Endothelial cell of umbilical vein (primary cell): ENCODE measurements at regions not wholly inside any gene's neighbourhood (a gene's known extent, or its start where the extent isn't known, plus 50 kb on each side); places are given as distances from the start of the nearest gene placed in this dataset.

ENCODE experiments used
- FOS ChIP-seq: IDR thresholded peaks from 2 replicates; pipeline ENCODE4 v1.6.1; 2011; ENCODE audit warnings: mild to moderate bottlenecking, low read length, moderate library complexity, borderline replicate concordance; ENCODE audit not compliant: insufficient read depth
- TF ChIP-seq, protein P1 (sequence below), 2 donors: IDR thresholded peaks; 1 replicate in 1 of 2; 2 replicates in 1 of 2; pipeline ENCODE4 v1.5.1; 2011; ENCODE audit warnings: low read length in 2 of 2, mild to moderate bottlenecking in 2 of 2, moderate library complexity in 2 of 2, control low read depth in 1 of 2, inconsistent platforms in 1 of 2, low read depth in 1 of 2; ENCODE audit not compliant: insufficient read depth in 1 of 2; ENCODE audit errors: extremely low read depth in 1 of 2

DNA sequence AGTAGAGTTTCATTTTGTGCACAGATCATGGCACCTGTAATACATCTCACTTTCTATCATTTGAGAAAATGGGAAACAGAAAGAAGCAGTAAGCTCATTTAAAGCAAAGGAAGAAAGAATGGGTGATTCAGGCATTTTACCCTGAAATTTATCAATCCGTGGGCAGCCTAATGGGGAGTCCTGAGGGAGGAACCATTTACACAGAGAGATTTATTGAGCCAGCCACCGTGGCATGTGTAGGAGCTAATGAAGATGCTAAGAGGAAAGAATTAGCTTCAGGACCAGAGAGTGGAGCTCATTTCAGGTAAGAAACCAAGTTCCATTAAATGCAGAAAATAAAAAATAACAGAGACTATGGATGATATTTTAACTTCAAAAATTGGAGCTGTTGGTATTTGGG, 443.4 kb upstream of the COBL start:
- TF ChIP-seq, protein P1, sequence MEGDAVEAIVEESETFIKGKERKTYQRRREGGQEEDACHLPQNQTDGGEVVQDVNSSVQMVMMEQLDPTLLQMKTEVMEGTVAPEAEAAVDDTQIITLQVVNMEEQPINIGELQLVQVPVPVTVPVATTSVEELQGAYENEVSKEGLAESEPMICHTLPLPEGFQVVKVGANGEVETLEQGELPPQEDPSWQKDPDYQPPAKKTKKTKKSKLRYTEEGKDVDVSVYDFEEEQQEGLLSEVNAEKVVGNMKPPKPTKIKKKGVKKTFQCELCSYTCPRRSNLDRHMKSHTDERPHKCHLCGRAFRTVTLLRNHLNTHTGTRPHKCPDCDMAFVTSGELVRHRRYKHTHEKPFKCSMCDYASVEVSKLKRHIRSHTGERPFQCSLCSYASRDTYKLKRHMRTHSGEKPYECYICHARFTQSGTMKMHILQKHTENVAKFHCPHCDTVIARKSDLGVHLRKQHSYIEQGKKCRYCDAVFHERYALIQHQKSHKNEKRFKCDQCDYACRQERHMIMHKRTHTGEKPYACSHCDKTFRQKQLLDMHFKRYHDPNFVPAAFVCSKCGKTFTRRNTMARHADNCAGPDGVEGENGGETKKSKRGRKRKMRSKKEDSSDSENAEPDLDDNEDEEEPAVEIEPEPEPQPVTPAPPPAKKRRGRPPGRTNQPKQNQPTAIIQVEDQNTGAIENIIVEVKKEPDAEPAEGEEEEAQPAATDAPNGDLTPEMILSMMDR (IDR thresholded peaks at IDR 0.05; ENCODE audit: extremely low read depth in 1 of 2, insufficient read depth in 1 of 2, low read depth in 1 of 2, low read length in 2 of 2): no peak
- TF ChIP-seq FOS: no peak
